ENCODE measurements at regions not wholly inside any gene's neighbourhood (a gene's known extent, or its start where the extent isn't known, plus 50 kb on each side); places are given as distances from the start of the nearest gene placed in this dataset.

DNA sequence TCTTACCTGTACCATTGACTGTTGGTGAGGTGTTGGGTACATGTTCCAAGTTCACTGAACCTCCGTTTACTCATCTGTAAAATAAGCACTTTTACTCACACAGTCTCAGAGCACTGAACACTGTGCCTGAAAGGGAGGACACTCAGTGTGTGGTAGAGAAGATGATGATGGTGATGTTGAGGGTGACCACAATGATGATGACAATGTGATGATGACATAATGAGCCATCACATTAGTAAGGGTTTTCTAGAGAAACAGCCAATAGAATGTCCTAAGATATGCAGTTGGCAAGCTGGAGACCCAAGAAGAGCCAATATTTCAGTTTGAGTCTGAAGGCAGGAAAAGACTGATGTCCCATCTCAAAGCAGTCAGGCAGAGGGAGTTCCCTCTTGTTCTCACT, 315.4 kb upstream of the IGFBP7 start:
- H3K4me1 ChIP-seq, result peaks cover 0 to 29% (median 2%) of the 10 kb centered on the region in 4 donors
- H3K9me3 ChIP-seq, result no peaks in the 10 kb centered on the region
- H3K27ac ChIP-seq, result peak overlapping the region in 1 of 4 donors; percentile 85
- no peak overlapping the region for H3K4me3 ChIP-seq
- 82 to 96% methylated on average over 1 of the region's 1 CpG for WGBS, 2 donors
- no peaks in the 10 kb centered on the region for H3K36me3 ChIP-seq
- DNase-seq (ENCODE audit: low spot score in 2 of 2), result no peak
- H3K27me3 ChIP-seq, result no peaks in the 10 kb centered on the region
- TF ChIP-seq CTCF (IDR thresholded peaks at IDR 0.05), result no peak
- no peak for TF ChIP-seq EP300 (IDR thresholded peaks at IDR 0.05)
- no peak for TF ChIP-seq POLR2A (IDR thresholded peaks at IDR 0.05)

- Histone ChIP-seq H3K4me3 (no peak overlapping the region), H3K4me1 (peaks cover 0 to 29% (median 2%) of the 10 kb centered on the region in 4 donors), H3K27me3 (no peaks in the 10 kb centered on the region), H3K36me3 (no peaks in the 10 kb centered on the region), H3K9me3 (no peaks in the 10 kb centered on the region), H3K27ac (peak overlapping the region in 3 of 4 donors; percentile 41 to 85 (median 70))
- peak in 1 of 2 donors; percentile 23 for DNase-seq (ENCODE audit: low spot score in 2 of 2)
- TF ChIP-seq EP300 (IDR thresholded peaks at IDR 0.05), result peak in 1 of 2 donors; percentile 81
- TF ChIP-seq POLR2A (IDR thresholded peaks at IDR 0.05), result no peak
- no peak for TF ChIP-seq CTCF (IDR thresholded peaks at IDR 0.05)
- WGBS, 2 donors, result 45% methylated on average over 6 of the region's 6 CpGs
These were observed 314.2 kb upstream of the IGFBP7 start for GRCh38 chr4:57424232-57424897.

DNA sequence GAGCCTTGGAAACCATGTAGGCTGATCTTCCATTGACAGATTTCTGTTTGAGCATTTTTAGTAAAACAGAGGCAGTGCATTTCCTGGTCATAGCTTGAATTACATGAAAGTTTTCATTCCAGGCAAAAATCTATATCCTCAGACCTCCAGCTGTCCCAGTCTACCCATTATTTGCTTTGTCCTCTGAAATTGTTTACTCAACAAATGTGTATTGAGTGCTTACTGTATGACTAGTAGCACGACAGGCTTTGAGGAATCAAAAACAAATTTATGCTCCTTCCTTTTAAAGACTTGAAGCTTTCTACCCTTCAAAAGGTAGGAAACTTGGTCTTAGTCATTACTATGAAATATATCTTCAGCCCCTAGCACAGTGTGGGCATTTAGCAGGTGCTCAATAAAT, 307.9 kb upstream of the IGFBP7 start:
- H3K4me1 ChIP-seq, result peaks cover 0 to 12% (median 4%) of the 10 kb centered on the region in 4 donors
- H3K36me3 ChIP-seq, result no peaks in the 10 kb centered on the region
- no peak for TF ChIP-seq CTCF (IDR thresholded peaks at IDR 0.05)
- no peak for TF ChIP-seq EP300 (IDR thresholded peaks at IDR 0.05)
- no peak for TF ChIP-seq POLR2A (IDR thresholded peaks at IDR 0.05)
- WGBS, 2 donors, result 62 to 77% methylated on average over 1 of the region's 1 CpG
- no peaks in the 10 kb centered on the region for H3K27me3 ChIP-seq
- no peaks in the 10 kb centered on the region for H3K9me3 ChIP-seq
- H3K27ac ChIP-seq, result no peak overlapping the region
- DNase-seq (ENCODE audit: low spot score in 2 of 2), result no peak
- no peak overlapping the region for H3K4me3 ChIP-seq

DNA sequence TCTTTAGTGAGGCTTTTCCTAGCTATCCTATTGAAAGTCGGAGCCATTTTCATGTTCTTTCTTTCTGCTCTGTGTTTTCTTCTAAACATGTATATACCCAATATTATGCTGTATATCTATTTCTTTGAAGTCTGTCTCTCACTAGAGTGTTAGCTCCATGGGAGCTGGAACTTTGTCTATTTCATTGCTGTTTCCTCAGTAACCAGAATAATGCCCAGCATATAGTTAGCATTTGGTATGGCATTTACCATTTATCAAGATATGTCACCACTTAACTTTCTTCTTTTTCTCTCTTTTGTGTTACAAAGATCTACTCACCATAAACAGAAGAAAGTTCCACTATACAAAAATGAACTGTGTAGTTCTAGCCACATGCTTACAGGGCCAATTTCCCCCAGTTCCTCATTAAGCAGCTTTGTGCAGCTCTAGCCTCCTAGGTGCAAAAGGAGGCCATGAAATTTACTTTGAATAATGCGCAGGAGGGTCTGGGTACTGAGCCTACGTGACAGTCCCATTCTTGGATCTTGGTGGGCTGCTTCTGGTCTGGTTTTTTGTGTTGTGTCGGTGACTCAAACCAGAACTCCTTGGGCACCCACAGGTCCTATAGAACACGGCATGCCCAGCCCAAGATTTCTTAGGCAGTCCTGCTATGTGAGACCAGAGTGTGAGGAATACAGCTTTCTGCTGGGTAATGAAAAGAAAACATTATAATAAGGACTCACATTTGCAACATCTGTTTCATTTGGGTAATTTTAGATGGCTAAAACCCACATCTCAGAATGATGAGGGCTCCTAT, 302.3 kb upstream of the IGFBP7 start:
- Histone ChIP-seq H3K4me1 (peaks cover 0 to 35% (median 9%) of the 10 kb centered on the region in 4 donors), H3K9me3 (no peaks in the 10 kb centered on the region), H3K4me3 (no peak overlapping the region), H3K27ac (peak overlapping the region in 2 of 4 donors; percentile 83 to 88), H3K36me3 (no peaks in the 10 kb centered on the region), H3K27me3 (no peaks in the 10 kb centered on the region)
- no peak for DNase-seq (ENCODE audit: low spot score in 2 of 2)
- TF ChIP-seq EP300 (IDR thresholded peaks at IDR 0.05) (no peak), CTCF (IDR thresholded peaks at IDR 0.05) (no peak), POLR2A (IDR thresholded peaks at IDR 0.05) (no peak)
- WGBS, 2 donors, result 87 to 90% methylated on average over 5 of the region's 5 CpGs
